ENCODE measurements at regions not wholly inside any gene's neighbourhood (a gene's known extent, or its start where the extent isn't known, plus 50 kb on each side); places are given as distances from the start of the nearest gene placed in this dataset.

- intact Hi-C loops (cut with DNase I) = no loop called here
- 90 to 92% (median 91%) methylated on average over 3 to 4 of the region's 4 CpGs for WGBS, 4 donors
- H3K27ac ChIP-seq = no peak overlapping the region
- DNase-seq = no peak
- H3K4me3 ChIP-seq = no peak overlapping the region
- TF ChIP-seq POLR2A (IDR thresholded peaks at IDR 0.05) = no peak
- TF ChIP-seq CTCF (IDR thresholded peaks at IDR 0.05) = no peak
- H3K27me3 ChIP-seq = no peaks in the 10 kb centered on the region
- H3K36me3 ChIP-seq (replicated peaks in 1 of 2) = no peaks in the 10 kb centered on the region
- H3K4me1 ChIP-seq (replicated peaks in 1 of 2) = no peaks in the 10 kb centered on the region
- no peaks in the 10 kb centered on the region for H3K9me3 ChIP-seq (replicated peaks in 1 of 3)
These were observed 308.3 kb downstream of the SOX9 start for GRCh38 chr17:72429066-72429638.

- intact Hi-C loops (cut with DNase I) = no loop called here
- Histone ChIP-seq H3K27me3 (no peaks in the 10 kb centered on the region), H3K4me3 (no peak overlapping the region), H3K9me3 (replicated peaks in 1 of 3) (no peaks in the 10 kb centered on the region), H3K4me1 (replicated peaks in 1 of 2) (no peaks in the 10 kb centered on the region), H3K27ac (no peak overlapping the region), H3K36me3 (replicated peaks in 1 of 2) (no peaks in the 10 kb centered on the region)
- 66 to 81% (median 78%) methylated on average over 16 to 20 of the region's 20 CpGs for WGBS, 4 donors
- TF ChIP-seq CTCF (IDR thresholded peaks at IDR 0.05) = no peak
- no peak for TF ChIP-seq POLR2A (IDR thresholded peaks at IDR 0.05)
- no peak for DNase-seq
These were observed 310.0 kb downstream of the SOX9 start for GRCh38 chr17:72430611-72431432.

GRCh38 chr17:72432143-72432621 lies 311.4 kb downstream of the SOX9 start:
- intact Hi-C loops (cut with DNase I) = no loop called here
- H3K27me3 ChIP-seq = no peaks in the 10 kb centered on the region
- no peaks in the 10 kb centered on the region for H3K4me1 ChIP-seq (replicated peaks in 1 of 2)
- no peaks in the 10 kb centered on the region for H3K36me3 ChIP-seq (replicated peaks in 1 of 2)
- H3K27ac ChIP-seq = no peak overlapping the region
- TF ChIP-seq CTCF (IDR thresholded peaks at IDR 0.05) = no peak
- no peak for TF ChIP-seq POLR2A (IDR thresholded peaks at IDR 0.05)
- H3K4me3 ChIP-seq = no peak overlapping the region
- no peaks in the 10 kb centered on the region for H3K9me3 ChIP-seq (replicated peaks in 1 of 3)
- WGBS, 4 donors = 71 to 84% (median 81%) methylated on average over 11 of the region's 11 CpGs
- DNase-seq = no peak

GRCh38 chr17:72432881-72433280 lies 312.1 kb downstream of the SOX9 start:
- Histone ChIP-seq H3K4me3 (no peak overlapping the region), H3K27ac (no peak overlapping the region), H3K9me3 (replicated peaks in 1 of 3) (no peaks in the 10 kb centered on the region), H3K36me3 (replicated peaks in 1 of 2) (no peaks in the 10 kb centered on the region), H3K4me1 (replicated peaks in 1 of 2) (no peaks in the 10 kb centered on the region), H3K27me3 (no peaks in the 10 kb centered on the region)
- DNase-seq = no peak
- 57 to 79% (median 75%) methylated on average over 4 of the region's 4 CpGs for WGBS, 4 donors
- no peak for TF ChIP-seq POLR2A (IDR thresholded peaks at IDR 0.05)
- no peak for TF ChIP-seq CTCF (IDR thresholded peaks at IDR 0.05)
- intact Hi-C loops (cut with DNase I) = no loop called here
